Breast epithelium (tissue), 3 donors: ENCODE measurements at regions not wholly inside any gene's neighbourhood (a gene's known extent, or its start where the extent isn't known, plus 50 kb on each side); places are given as distances from the start of the nearest gene placed in this dataset.

Experiments
- POLR2A ChIP-seq: fragments of 450-650 bp; IDR thresholded peaks from one replicate; pipeline ENCODE4 v1.6.1; 2016; ENCODE audit warnings: antibody characterized with exemption, mild to moderate bottlenecking, moderate library complexity
- POLR2AphosphoS5 ChIP-seq, 3 donors: sonication (generic); formaldehyde crosslinking; IDR thresholded peaks; one replicate each; pipeline ENCODE4 v1.6.1; 2017; ENCODE audit warnings: antibody characterized with exemption in 3 of 3
- TF ChIP-seq, protein P1 (sequence below), 3 donors: fragments of 450-650 bp; IDR thresholded peaks; one replicate each; pipeline ENCODE4 v1.5.1; 2016 to 2017; ENCODE audit warnings: antibody characterized with exemption in 3 of 3, mild to moderate bottlenecking in 3 of 3, moderate library complexity in 3 of 3

DNA sequence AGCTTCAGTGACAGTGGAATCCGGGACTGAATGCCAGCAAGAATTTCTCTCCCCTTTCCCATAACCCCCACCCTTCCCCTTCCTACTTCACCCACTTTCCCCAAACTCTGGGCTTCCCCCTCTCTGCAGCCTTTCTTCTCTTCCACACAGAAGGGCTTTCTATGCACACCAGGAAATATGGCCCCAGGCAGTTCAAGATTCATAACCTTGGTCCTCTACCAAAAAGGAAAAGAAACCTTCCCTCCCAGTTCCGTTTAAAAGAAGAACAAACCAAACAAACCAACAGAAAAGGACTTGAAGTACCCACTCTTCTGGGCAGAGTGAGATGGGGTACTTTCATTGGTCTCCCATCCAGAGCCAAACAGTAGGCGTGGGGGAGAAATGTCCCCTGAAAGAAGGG, 68.8 kb upstream of the ABHD2 start:
- no peak for TF ChIP-seq POLR2AphosphoS5 (IDR thresholded peaks at IDR 0.05)
- TF ChIP-seq, protein P1, sequence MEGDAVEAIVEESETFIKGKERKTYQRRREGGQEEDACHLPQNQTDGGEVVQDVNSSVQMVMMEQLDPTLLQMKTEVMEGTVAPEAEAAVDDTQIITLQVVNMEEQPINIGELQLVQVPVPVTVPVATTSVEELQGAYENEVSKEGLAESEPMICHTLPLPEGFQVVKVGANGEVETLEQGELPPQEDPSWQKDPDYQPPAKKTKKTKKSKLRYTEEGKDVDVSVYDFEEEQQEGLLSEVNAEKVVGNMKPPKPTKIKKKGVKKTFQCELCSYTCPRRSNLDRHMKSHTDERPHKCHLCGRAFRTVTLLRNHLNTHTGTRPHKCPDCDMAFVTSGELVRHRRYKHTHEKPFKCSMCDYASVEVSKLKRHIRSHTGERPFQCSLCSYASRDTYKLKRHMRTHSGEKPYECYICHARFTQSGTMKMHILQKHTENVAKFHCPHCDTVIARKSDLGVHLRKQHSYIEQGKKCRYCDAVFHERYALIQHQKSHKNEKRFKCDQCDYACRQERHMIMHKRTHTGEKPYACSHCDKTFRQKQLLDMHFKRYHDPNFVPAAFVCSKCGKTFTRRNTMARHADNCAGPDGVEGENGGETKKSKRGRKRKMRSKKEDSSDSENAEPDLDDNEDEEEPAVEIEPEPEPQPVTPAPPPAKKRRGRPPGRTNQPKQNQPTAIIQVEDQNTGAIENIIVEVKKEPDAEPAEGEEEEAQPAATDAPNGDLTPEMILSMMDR (IDR thresholded peaks at IDR 0.05), result no peak
- TF ChIP-seq POLR2A, result no peak
